Smooth muscle cell (in vitro differentiated cells): ENCODE measurements at regions not wholly inside any gene's neighbourhood (a gene's known extent, or its start where the extent isn't known, plus 50 kb on each side); places are given as distances from the start of the nearest gene placed in this dataset.

Experiments
- DNase-seq: peaks from one replicate; lab custom pipeline; 2025; ENCODE audit not compliant: unreplicated experiment; lab: John Stamatoyannopoulos, UW
- H2AFZ ChIP-seq: fragments of 200-600 bp; sonication (generic); 2 replicates; pipeline ENCODE4 v1.6.0; 2016; ENCODE audit warnings: antibody characterized with exemption, low read depth, mild to moderate bottlenecking
- H3F3A ChIP-seq: fragments of 200-600 bp; sonication (generic); 2 replicates; pipeline ENCODE4 v1.6.0; 2017; ENCODE audit warnings: antibody characterized with exemption, low read depth
- H3K27ac ChIP-seq: fragments of 200-600 bp; sonication (generic); 2 replicates; pipeline ENCODE4 v1.5.1; 2016; ENCODE audit warnings: low read depth, mild to moderate bottlenecking
- H3K27me3 ChIP-seq: fragments of 200-600 bp; sonication (generic); 2 replicates; pipeline ENCODE4 v1.6.1; 2016; ENCODE audit warnings: low read depth, mild to moderate bottlenecking
- H3K36me3 ChIP-seq: fragments of 200-600 bp; sonication (generic); 2 replicates; pipeline ENCODE4 v1.5.1; 2016; ENCODE audit warnings: low read depth
- H3K4me1 ChIP-seq: fragments of 200-600 bp; sonication (generic); 2 replicates; pipeline ENCODE4 v1.5.1; 2016; ENCODE audit warnings: low read depth
- H3K4me2 ChIP-seq: fragments of 200-600 bp; sonication (generic); 2 replicates; pipeline ENCODE4 v1.6.0; 2016; ENCODE audit warnings: mild to moderate bottlenecking
- H3K4me3 ChIP-seq: fragments of 200-600 bp; sonication (generic); 2 replicates; pipeline ENCODE4 v1.5.1; 2016; ENCODE audit warnings: mild to moderate bottlenecking
- H3K79me2 ChIP-seq: fragments of 200-600 bp; sonication (generic); 2 replicates; pipeline ENCODE4 v1.6.0; 2016; ENCODE audit warnings: low read depth, mild to moderate bottlenecking
- H3K9ac ChIP-seq: fragments of 200-600 bp; sonication (generic); 2 replicates; pipeline ENCODE4 v1.6.0; 2016; ENCODE audit warnings: low read depth
- H3K9me3 ChIP-seq: fragments of 200-600 bp; sonication (generic); replicated peaks from 2 replicates; pipeline ENCODE4 v1.5.1; 2016; ENCODE audit warnings: low read depth
- H4K20me1 ChIP-seq: fragments of 200-600 bp; sonication (generic); 2 replicates; pipeline ENCODE4 v1.6.0; 2016; ENCODE audit warnings: low read depth
- CTCF ChIP-seq: fragments of 200-600 bp; sonication (generic); IDR thresholded peaks from 2 replicates; pipeline ENCODE4 v1.5.1; 2017; ENCODE audit warnings: borderline replicate concordance, mild to moderate bottlenecking, antibody characterized with exemption; ENCODE audit not compliant: insufficient read depth, poor library complexity, severe bottlenecking
- WGBS: methylation state at CpG from one replicate; pipeline ENCODE4 v1.1.7; 2016; ENCODE audit warnings: low lambda C conversion rate; 5-methylcytosine and 5-hydroxymethylcytosine counted together

GRCh38 chr5:124924729-124925128 is 178.3 kb upstream of the ZNF608 start:
- 93% methylated on average over 1 of the region's 1 CpG for WGBS
- H3F3A ChIP-seq, result no peaks in the 10 kb centered on the region
- no peak for TF ChIP-seq CTCF

GRCh38 chr5:124927735-124928134 is 181.3 kb upstream of the ZNF608 start:
- H3K4me2 ChIP-seq, result no peak overlapping the region
- no peak for DNase-seq
- no peaks in the 10 kb centered on the region for H3K36me3 ChIP-seq
- 72% methylated on average over 3 of the region's 3 CpGs for WGBS
- no peak overlapping the region for H2AFZ ChIP-seq
- no peaks in the 10 kb centered on the region for H4K20me1 ChIP-seq
- H3K9ac ChIP-seq, result no peak overlapping the region
- no peak overlapping the region for H3K4me3 ChIP-seq
- no peak overlapping the region for H3K27ac ChIP-seq
- no peaks in the 10 kb centered on the region for H3K27me3 ChIP-seq
- no peaks in the 10 kb centered on the region for H3F3A ChIP-seq
- no peaks in the 10 kb centered on the region for H3K9me3 ChIP-seq
- H3K4me1 ChIP-seq, result peaks cover 9% of the 10 kb centered on the region
- no peaks in the 10 kb centered on the region for H3K79me2 ChIP-seq
- no peak for TF ChIP-seq CTCF

More at GRCh38 chr5:124924729-124925128, 178.3 kb upstream of the ZNF608 start:
- Histone ChIP-seq H3K27ac (no peak overlapping the region), H2AFZ (no peak overlapping the region), H3K4me3 (no peak overlapping the region), H3K79me2 (no peaks in the 10 kb centered on the region), H3K9me3 (no peaks in the 10 kb centered on the region), H3K27me3 (no peaks in the 10 kb centered on the region), H3K4me2 (no peak overlapping the region), H3K4me1 (peaks cover 37% of the 10 kb centered on the region), H3K9ac (no peak overlapping the region), H3K36me3 (no peaks in the 10 kb centered on the region), H4K20me1 (no peaks in the 10 kb centered on the region)
- DNase-seq, result no peak

- Histone ChIP-seq H3K27me3 (no peaks in the 10 kb centered on the region), H3K27ac (no peak overlapping the region), H3K79me2 (no peaks in the 10 kb centered on the region), H3K4me3 (no peak overlapping the region), H3K9ac (no peak overlapping the region), H3K9me3 (no peaks in the 10 kb centered on the region), H3K4me1 (no peaks in the 10 kb centered on the region), H3F3A (peaks cover 4% of the 10 kb centered on the region), H3K36me3 (no peaks in the 10 kb centered on the region), H3K4me2 (no peak overlapping the region), H4K20me1 (no peaks in the 10 kb centered on the region), H2AFZ (no peak overlapping the region)
- WGBS, result 98% methylated on average over 5 of the region's 5 CpGs
- DNase-seq, result no peak
- no peak for TF ChIP-seq CTCF
Observed at GRCh38 chr5:124929000-124929399, 182.6 kb upstream of the ZNF608 start.

GRCh38 chr5:124932791-124933600 is 186.6 kb upstream of the ZNF608 start:
- Histone ChIP-seq H3K9ac (no peak overlapping the region), H3K4me3 (no peak overlapping the region), H3F3A (peaks cover 8% of the 10 kb centered on the region), H3K27me3 (no peaks in the 10 kb centered on the region), H3K27ac (peak overlapping the region; percentile 42), H3K79me2 (no peaks in the 10 kb centered on the region), H3K4me1 (no peaks in the 10 kb centered on the region), H4K20me1 (no peaks in the 10 kb centered on the region), H3K9me3 (no peaks in the 10 kb centered on the region), H3K4me2 (peak overlapping the region; percentile 44), H3K36me3 (no peaks in the 10 kb centered on the region), H2AFZ (peak overlapping the region; percentile 2)
- WGBS, result 4% methylated on average over 4 of the region's 4 CpGs
- DNase-seq, result no peak
- TF ChIP-seq CTCF, result no peak
